ENCODE measurements at regions not wholly inside any gene's neighbourhood (a gene's known extent, or its start where the extent isn't known, plus 50 kb on each side); places are given as distances from the start of the nearest gene placed in this dataset.
"Not testable (repeated sequence)": the region's sequence is repeated elsewhere in the genome, so short reads cannot be mapped to it uniquely, and the experiment has no call there.

DNA sequence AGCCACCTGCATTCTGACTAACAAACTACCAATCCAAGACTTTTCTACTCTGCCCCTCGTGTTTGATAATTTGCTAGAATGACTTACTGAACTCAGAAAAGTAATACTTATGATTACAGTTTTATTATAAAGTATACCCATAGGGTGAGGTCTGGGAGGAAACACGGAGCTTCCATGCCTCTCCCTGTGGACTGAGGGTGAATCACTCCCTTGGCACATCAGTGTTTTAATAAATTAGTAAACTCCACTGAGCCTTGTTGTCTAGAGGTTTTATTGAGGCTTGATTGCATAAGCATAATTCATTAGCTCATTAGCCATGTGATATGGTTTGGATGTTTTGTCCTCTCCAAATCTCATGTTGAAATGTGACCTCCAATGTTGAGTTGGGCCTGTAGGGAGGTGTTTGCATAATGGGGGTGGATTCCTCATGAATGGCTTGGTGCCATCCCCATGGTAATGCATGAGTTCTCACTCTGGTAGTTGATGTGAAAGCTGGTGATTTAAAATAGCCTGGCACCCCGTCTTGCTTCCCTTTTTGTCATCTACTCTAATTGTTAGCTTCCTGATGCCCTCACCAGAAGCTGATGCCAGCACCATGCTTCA is 233.6 kb upstream of the TRPC7 start:
- Histone ChIP-seq H3K4me3 (no peak overlapping the region), H3K36me3 (replicated peaks) (no peaks in the 10 kb centered on the region), H3K4me1 (no peaks in the 10 kb centered on the region), H3K9me3 (0 out of 2 replicates have a peak, but pooled peaks cover 2% of the 10 kb centered on the region), H3K27me3 (ENCODE audit: low read depth) (no peaks in the 10 kb centered on the region)
- in situ Hi-C loops (cut with MboI; ENCODE audit: low sequenced_read_pairs) = no loop called here
- DNase-seq (ENCODE audit: low spot score in 2 of 2) = no peak

DNA sequence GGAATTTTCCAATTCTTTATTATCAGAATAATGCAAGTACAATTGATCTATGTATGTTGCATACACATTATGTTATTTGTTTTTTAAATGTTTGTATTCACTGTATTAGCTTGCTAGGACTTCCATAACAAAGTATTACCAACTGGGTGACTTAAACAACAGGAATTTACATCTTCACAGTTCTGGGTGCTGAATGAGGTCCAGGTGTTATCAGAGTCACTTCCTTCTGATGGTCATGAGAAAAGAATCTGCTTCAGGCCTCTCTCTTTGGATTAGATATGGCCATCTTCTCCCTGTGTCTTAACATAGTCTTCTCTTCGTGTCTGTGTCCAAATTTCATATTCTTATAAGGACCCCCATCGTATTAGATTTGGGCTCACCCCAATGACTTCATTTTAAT is 229.1 kb upstream of the TRPC7 start:
- DNase-seq (ENCODE audit: low spot score in 2 of 2) = no peak
- no peaks in the 10 kb centered on the region for H3K27me3 ChIP-seq (ENCODE audit: low read depth)
- H3K9me3 ChIP-seq = no peaks in the 10 kb centered on the region
- H3K4me1 ChIP-seq = no peaks in the 10 kb centered on the region
- no peak overlapping the region for H3K4me3 ChIP-seq
- no peaks in the 10 kb centered on the region for H3K36me3 ChIP-seq (replicated peaks)
- in situ Hi-C loops (cut with MboI; ENCODE audit: low sequenced_read_pairs) = no loop called here

DNA sequence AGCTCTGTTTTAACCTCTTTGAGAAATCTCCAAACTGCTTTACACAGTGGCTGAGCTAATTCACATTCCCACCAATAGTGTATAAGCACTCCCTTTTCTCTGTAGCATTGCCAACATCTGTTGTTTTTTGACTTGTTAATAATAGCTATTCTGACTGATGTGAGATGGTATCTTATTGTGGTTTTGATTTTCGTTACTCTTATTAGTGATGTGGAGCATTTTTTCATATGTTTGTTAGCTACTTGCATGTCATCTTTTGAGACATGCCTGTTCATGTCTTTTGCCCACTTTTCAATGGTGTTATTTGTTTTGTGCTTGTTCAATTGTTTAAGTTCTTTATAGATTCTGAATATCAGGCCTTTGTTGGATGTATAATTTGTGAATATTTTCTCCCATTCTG is 225.2 kb upstream of the TRPC7 start:
- no peaks in the 10 kb centered on the region for H3K27me3 ChIP-seq (ENCODE audit: low read depth)
- no peaks in the 10 kb centered on the region for H3K4me1 ChIP-seq
- no peak overlapping the region for H3K4me3 ChIP-seq
- no peaks in the 10 kb centered on the region for H3K9me3 ChIP-seq
- DNase-seq (ENCODE audit: low spot score in 2 of 2) = no peak
- H3K36me3 ChIP-seq (replicated peaks) = no peaks in the 10 kb centered on the region
- in situ Hi-C loops (cut with MboI; ENCODE audit: low sequenced_read_pairs) = no loop called here

DNA sequence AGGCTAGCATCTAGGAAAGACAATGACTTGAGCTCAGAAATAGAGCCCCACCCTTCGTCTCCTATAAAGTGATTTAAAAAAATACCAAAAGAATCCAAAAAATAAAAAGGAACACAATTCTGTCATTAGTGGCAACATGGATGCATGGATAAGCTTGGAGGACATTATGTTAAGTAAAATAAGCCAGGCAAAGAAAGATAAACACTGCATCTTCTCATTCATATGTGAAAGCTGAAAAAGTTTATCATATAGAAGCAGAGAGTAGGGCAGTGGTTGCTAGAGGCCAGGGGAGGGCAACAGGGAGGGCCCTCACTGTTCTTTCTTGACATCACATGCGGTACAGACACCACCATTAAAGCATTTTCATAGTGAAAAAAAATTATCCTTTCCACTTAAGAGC is 220.9 kb upstream of the TRPC7 start:
- H3K4me1 ChIP-seq = no peaks in the 10 kb centered on the region
- no peaks in the 10 kb centered on the region for H3K36me3 ChIP-seq (replicated peaks)
- in situ Hi-C loops (cut with MboI; ENCODE audit: low sequenced_read_pairs) = no loop called here
- no peak for DNase-seq (ENCODE audit: low spot score in 2 of 2)
- H3K4me3 ChIP-seq = no peak overlapping the region
- H3K9me3 ChIP-seq = no peaks in the 10 kb centered on the region
- no peaks in the 10 kb centered on the region for H3K27me3 ChIP-seq (ENCODE audit: low read depth)

DNA sequence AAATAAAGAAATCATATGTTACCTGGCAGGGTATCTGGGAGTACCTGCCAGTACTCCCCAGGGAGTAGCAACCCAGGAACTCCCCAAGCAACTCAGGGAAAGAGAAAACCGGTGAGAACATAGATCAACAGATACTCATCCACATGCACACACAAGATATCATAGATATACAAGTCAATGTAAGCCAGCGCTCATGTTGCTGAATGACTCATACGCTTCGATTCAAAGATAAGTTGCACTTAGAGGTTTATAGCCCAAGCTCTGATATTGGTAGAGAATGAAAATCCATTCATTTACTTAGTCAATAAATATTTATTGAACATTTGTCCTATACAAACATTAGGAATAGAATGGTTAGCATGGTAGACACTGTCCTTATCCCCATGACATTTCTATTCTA is 219.1 kb upstream of the TRPC7 start:
- Histone ChIP-seq H3K4me3 (no peak overlapping the region), H3K36me3 (replicated peaks) (no peaks in the 10 kb centered on the region), H3K27me3 (ENCODE audit: low read depth) (no peaks in the 10 kb centered on the region), H3K4me1 (no peaks in the 10 kb centered on the region), H3K9me3 (no peaks in the 10 kb centered on the region)
- in situ Hi-C loops (cut with MboI; ENCODE audit: low sequenced_read_pairs) = no loop called here
- DNase-seq (ENCODE audit: low spot score in 2 of 2) = no peak

DNA sequence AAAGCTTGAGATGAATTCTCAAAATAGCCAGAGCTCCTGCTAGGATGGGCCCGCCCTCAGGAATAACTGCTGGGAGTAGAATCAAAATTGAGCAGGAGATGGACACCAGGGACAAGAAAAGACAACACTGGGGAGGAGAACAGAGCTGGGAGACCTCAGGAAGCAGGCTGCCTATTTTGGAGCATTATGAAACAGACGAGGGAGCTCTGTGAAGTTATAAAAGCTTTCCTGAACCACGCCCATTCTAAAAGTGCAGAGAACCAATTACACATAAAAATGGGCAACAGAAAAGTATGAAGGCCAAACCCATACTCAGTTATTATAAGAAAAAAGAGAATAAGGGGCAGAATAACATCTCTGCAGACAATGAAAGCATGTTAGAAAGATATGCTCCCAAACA is 213.9 kb upstream of the TRPC7 start:
- in situ Hi-C loops (cut with MboI; ENCODE audit: low sequenced_read_pairs) = no loop called here
- no peak overlapping the region for H3K4me3 ChIP-seq
- no peak for DNase-seq (ENCODE audit: low spot score in 2 of 2)
- H3K36me3 ChIP-seq (replicated peaks) = no peaks in the 10 kb centered on the region
- no peaks in the 10 kb centered on the region for H3K9me3 ChIP-seq
- H3K27me3 ChIP-seq (ENCODE audit: low read depth) = no peaks in the 10 kb centered on the region
- H3K4me1 ChIP-seq = no peaks in the 10 kb centered on the region

DNA sequence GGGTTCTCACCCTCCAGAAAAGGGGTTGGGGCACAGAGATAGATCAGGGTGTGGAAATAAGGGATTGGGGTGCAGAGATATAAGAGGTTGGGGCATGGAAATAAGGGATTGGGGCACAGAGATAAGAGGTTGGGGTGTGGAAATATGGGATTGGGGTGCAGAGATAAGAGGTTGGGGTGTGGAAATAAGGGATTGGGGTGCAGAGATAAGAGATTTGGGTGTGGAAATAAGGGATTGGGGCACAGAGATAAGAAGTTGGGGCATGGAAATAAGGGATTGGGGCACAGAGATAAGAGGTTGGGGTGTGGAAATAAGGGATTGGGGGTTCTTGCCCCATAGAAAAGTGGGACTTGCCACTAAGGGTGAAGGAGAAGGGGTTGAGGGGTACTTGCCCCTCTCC is 204.5 kb upstream of the TRPC7 start:
- H3K36me3 ChIP-seq (replicated peaks); in situ Hi-C loops (cut with MboI; ENCODE audit: low sequenced_read_pairs); H3K9me3 ChIP-seq; H3K4me3 ChIP-seq; H3K27me3 ChIP-seq (ENCODE audit: low read depth); H3K4me1 ChIP-seq; DNase-seq (ENCODE audit: low spot score in 2 of 2): not testable (repeated sequence)

DNA sequence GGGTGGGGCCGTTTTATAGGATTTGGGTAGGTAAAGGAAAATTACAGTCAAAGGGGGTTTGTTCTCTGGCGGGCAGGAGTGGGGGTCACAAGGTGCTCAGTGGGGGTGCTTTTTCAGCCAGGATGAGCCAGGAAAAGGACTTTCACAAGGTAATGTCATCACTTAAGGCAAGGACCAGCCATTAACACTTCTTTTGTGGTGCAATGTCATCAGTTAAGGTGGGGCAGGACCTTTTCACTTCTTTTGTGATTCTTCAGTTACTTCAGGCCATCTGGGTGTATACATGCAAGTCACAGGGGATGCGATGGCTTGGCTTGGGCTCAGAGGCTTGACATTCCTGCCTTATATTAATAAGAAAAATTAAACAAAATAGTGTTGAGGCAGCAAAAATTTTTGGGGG is 200.1 kb upstream of the TRPC7 start:
- H3K9me3 ChIP-seq; H3K27me3 ChIP-seq (ENCODE audit: low read depth); DNase-seq (ENCODE audit: low spot score in 2 of 2); H3K36me3 ChIP-seq (replicated peaks); H3K4me1 ChIP-seq; in situ Hi-C loops (cut with MboI; ENCODE audit: low sequenced_read_pairs); H3K4me3 ChIP-seq: not testable (repeated sequence)

DNA sequence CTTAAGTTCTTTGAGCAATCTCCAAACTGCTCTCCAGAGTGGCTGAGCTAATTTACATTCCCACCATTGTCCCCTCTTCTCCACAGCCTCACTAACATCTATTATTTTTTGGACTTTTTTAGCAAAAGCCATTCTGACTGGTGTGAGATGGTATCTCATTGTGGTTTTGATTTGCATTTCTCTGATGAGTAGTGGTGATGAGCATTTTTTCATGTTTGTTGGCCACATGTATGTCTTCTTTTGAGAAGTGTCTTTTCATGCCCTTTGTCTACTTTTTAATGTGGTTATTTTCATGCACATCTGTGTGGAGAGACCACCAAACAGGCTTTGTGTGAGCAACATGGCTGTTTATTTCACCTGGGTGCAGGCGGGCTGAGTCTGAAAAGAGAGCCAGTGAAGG is 199.7 kb upstream of the TRPC7 start:
- H3K4me1 ChIP-seq; H3K4me3 ChIP-seq; H3K9me3 ChIP-seq; H3K36me3 ChIP-seq (replicated peaks); in situ Hi-C loops (cut with MboI; ENCODE audit: low sequenced_read_pairs); DNase-seq (ENCODE audit: low spot score in 2 of 2); H3K27me3 ChIP-seq (ENCODE audit: low read depth): not testable (repeated sequence)

DNA sequence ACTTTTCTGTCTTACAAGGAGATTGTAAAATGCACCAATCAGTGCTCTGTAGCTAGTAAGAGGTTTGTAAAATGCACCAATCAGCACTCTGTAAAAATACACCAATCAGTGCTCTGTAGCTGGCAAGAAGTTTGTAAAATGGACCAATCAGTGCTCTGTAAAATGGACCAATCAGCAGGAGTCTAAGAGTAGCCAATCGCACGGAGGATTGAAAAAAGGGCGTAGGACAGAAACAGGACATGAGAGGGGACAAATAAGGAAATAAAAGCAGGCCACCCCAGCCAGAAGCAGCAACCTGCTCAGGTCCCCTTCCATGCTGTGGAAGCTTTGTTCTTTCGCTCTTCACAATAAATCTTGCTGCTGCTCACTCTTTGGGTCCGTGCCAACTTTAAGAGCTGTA is 199.1 kb upstream of the TRPC7 start:
- in situ Hi-C loops (cut with MboI; ENCODE audit: low sequenced_read_pairs); DNase-seq (ENCODE audit: low spot score in 2 of 2); H3K27me3 ChIP-seq (ENCODE audit: low read depth): not testable (repeated sequence)

DNA sequence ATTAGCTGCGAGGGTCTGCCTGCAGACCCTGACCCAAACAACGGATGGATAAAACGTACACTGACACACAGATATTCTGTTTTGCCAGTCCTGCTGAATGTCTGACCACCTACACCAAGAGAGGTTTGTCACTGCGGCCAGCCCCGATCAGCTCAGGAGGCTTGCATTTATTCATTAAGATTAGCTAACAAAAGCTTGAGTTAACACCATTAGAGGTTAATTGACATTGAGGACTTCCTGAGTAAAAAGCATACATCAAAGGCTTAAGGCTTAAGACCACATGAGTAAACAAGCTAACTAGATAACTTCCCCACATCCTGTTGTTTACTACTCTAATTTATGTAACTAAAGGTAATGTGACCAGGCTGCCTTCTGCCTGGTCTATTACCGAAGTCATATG is 198.1 kb upstream of the TRPC7 start:
- Histone ChIP-seq H3K4me1 (no peaks in the 10 kb centered on the region), H3K4me3 (no peak overlapping the region), H3K9me3 (no peaks in the 10 kb centered on the region), H3K27me3 (ENCODE audit: low read depth) (no peaks in the 10 kb centered on the region), H3K36me3 (replicated peaks) (no peaks in the 10 kb centered on the region)
- in situ Hi-C loops (cut with MboI; ENCODE audit: low sequenced_read_pairs) = no loop called here
- DNase-seq (ENCODE audit: low spot score in 2 of 2) = no peak

More for the DNA sequence above, 199.1 kb upstream of the TRPC7 start:
- H3K36me3 ChIP-seq (replicated peaks); H3K9me3 ChIP-seq; H3K4me1 ChIP-seq; H3K4me3 ChIP-seq: not testable (repeated sequence)

DNA sequence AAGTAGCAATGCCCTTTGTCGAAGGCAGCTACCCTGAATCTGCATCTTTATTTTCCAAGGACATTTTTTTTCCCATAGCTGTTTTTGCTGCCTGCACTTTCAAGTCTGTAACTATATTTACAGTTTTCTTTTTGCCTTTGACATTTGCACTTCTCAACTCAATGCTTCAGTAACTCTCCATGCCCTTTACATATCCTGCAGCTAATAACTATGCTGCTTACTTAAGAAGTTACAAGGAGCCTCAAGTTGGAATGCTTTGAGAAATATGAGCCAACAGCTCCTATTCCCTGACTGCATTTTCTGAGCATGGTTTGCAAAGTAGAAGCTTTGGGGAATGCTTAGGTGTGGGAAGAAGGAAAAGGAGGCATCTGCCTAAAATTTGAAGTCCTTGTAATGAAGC is 194.8 kb upstream of the TRPC7 start:
- in situ Hi-C loops (cut with MboI; ENCODE audit: low sequenced_read_pairs) = no loop called here
- DNase-seq (ENCODE audit: low spot score in 2 of 2) = no peak
- Histone ChIP-seq H3K9me3 (no peaks in the 10 kb centered on the region), H3K36me3 (replicated peaks) (no peaks in the 10 kb centered on the region), H3K27me3 (ENCODE audit: low read depth) (no peaks in the 10 kb centered on the region), H3K4me1 (no peaks in the 10 kb centered on the region), H3K4me3 (no peak overlapping the region)

DNA sequence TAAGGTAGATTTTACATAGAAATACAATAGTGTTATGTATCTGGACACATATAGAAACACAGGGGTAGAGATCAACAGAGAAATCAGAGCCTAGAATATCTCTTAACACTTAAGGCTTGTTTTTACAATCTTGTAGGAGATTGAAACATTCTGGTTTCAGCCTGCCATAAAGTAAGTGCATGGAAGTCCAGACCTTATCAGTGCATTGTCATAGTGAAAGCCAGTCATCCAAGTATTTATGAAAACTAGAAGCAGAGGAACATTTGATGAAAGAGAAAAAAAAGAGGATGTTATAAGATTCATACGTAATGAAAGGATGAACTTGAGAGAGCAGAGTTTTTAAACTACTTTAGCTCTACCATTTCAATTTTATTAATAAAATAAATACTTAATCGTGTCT is 194.3 kb upstream of the TRPC7 start:
- H3K4me3 ChIP-seq = no peak overlapping the region
- in situ Hi-C loops (cut with MboI; ENCODE audit: low sequenced_read_pairs) = no loop called here
- no peaks in the 10 kb centered on the region for H3K36me3 ChIP-seq (replicated peaks)
- H3K4me1 ChIP-seq = no peaks in the 10 kb centered on the region
- no peak for DNase-seq (ENCODE audit: low spot score in 2 of 2)
- no peaks in the 10 kb centered on the region for H3K27me3 ChIP-seq (ENCODE audit: low read depth)
- H3K9me3 ChIP-seq = no peaks in the 10 kb centered on the region

DNA sequence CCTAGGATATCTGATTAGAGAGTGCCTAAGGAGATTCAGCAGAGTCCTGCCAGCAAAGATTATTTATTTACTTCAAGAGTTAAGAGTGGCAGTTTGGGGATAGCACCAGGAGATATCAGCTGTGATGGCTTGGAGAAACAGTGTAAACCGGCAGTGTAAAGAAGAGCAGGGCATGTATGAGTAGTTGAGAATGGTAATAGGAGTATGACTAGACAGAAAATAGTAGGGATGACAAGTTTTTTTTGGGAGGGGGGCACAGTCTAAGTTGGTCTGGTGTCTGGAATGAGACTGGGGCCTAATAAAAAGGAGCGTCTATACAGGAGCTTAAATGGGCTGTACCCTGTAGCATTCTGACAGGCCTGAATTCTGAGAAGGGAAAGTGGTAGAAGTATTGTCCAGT is 181.8 kb upstream of the TRPC7 start:
- DNase-seq (ENCODE audit: low spot score in 2 of 2); H3K4me1 ChIP-seq; H3K9me3 ChIP-seq; H3K36me3 ChIP-seq (replicated peaks); H3K4me3 ChIP-seq; H3K27me3 ChIP-seq (ENCODE audit: low read depth); in situ Hi-C loops (cut with MboI; ENCODE audit: low sequenced_read_pairs): not testable (repeated sequence)

DNA sequence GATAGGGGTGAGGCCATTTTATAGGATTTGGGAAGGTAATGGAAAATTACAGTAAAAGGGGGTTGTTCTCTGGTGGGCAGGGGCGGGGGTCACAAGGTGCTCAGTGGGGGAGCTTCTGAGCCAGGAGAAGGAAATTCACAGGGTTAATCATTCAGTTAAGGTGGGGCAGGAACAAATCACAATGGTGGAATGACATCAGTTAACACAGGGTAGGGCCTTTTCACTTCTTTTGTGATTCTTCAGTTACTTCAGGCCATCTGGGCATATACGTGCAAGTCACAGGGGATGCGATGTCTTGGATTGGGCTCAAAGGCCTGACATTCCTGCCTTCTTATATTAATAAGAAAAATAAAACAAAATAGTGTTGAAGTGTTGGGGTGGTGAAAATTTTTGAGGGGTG is 181.1 kb upstream of the TRPC7 start:
- H3K4me1 ChIP-seq; DNase-seq (ENCODE audit: low spot score in 2 of 2); in situ Hi-C loops (cut with MboI; ENCODE audit: low sequenced_read_pairs); H3K36me3 ChIP-seq (replicated peaks); H3K9me3 ChIP-seq; H3K4me3 ChIP-seq; H3K27me3 ChIP-seq (ENCODE audit: low read depth): not testable (repeated sequence)
